NCI-H2171 (cell line): ENCODE measurements at regions not wholly inside any gene's neighbourhood (a gene's known extent, or its start where the extent isn't known, plus 50 kb on each side); places are given as distances from the start of the nearest gene placed in this dataset.
A peak's percentile ranks its signal among the peaks of the same experiment; 100 is the strongest.

Experiments used
- DNase-seq: peaks from one replicate; lab custom pipeline; 2025; lab: John Stamatoyannopoulos, UW

GRCh38 chr10:117927871-117928270 lies 118.9 kb downstream of the RAB11FIP2 start:
- DNase-seq = no peak

- DNase-seq = no peak
These were observed 118.5 kb downstream of the RAB11FIP2 start for GRCh38 chr10:117928281-117928680.

- DNase-seq = no peak
These were observed 118.0 kb downstream of the RAB11FIP2 start for GRCh38 chr10:117928741-117929140.

DNA sequence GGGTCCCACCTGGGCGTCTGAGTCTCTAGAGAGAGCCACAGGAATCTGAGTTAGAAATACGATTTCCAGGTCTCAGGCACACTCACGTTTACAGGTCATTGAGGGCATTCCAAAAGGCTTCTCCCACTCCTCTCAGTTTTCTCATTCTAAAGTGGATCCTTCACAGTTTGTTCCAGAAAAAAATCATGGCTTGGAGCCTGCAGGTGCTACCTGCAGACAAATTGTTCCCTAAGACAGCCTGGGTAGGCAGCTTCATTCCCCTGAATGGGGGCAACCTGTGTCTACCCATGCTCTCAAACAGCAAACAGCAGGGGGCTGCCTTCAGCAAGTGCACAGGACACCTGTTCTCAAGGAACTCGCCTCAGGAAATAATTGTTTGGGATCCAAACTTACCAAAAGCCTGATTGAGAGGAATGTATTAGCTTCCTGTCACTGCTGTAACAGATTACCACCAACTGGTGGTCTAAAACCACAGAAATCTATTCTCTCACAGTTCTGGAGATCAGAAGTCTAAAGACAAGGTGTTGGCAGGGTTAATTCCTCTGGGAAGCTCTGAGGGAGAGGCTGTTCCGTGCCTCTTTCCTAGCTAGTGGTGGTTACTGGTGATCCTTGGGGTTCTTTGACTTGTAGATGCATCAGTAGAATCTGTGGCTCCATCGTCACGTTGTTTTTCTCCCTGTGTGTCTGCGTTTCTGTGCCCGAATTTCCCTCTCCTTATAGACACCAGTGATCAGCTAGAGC lies 117.2 kb downstream of the RAB11FIP2 start:
- DNase-seq = peak; percentile 0

DNA sequence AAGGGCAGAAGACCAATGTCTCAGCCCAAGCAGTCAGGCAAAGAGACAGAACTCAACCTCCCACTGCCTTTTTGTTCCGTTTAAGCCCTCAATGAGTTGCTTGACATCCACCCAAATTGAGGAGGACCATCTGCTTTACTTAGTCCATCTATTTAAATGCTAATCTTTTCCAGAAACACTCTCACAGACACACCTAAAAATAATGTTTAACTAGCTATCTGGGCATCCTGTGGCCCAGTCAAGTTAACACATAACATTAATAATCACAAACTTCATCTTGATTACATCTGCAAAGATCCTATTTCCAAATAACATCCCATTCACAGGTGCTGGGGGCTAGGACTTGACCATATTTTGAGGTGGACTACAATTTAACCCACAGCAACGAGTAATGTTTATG lies 115.7 kb downstream of the RAB11FIP2 start:
- no peak for DNase-seq

- no peak for DNase-seq
These were observed 113.7 kb downstream of the RAB11FIP2 start for GRCh38 chr10:117933036-117933435.

DNA sequence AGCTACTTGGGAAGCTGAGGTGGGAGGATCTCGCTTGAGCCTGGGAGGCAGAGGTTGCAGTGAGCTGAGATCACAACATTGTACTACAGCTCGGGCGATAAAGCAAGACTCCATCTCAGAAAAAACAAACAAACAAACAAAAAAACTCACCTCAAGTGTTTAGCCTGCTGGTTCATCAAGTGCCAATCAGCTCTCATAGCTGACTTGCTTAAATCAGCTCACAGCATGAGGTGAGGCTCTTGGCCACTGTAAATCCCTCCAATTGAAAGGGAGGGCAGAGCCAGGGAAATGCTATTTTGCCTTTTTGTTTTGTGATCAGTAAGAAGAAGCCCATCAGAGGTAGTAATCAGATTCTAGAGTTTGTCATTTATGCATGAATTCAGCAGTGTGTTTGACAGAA lies 112.3 kb downstream of the RAB11FIP2 start:
- DNase-seq = no peak

DNA sequence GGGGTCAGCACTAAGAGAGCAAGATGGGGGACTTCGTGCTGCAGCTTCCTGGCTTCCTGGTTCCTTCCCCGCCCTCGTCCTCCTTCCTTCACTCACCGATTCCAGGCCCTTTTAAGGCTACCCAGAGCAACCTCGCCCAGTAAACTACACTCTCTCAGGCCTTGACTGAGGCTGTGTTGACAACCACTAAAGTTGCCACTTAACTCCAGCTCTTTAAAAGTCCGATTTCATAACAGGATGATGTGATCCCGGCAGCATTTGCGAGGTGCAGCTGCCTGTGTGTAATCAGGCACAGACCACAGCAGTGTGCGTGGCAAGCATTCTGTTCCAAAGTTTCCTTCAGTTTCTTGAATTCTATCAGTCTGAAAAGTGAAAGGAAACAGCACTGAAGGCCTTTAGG lies 110.6 kb downstream of the RAB11FIP2 start:
- DNase-seq = no peak

- no peak for DNase-seq
These were observed 110.2 kb downstream of the RAB11FIP2 start for GRCh38 chr10:117936566-117936965.

GRCh38 chr10:117936976-117937375 lies 109.8 kb downstream of the RAB11FIP2 start:
- no peak for DNase-seq

- no peak for DNase-seq
These were observed 108.6 kb downstream of the RAB11FIP2 start for GRCh38 chr10:117938104-117938503.

DNA sequence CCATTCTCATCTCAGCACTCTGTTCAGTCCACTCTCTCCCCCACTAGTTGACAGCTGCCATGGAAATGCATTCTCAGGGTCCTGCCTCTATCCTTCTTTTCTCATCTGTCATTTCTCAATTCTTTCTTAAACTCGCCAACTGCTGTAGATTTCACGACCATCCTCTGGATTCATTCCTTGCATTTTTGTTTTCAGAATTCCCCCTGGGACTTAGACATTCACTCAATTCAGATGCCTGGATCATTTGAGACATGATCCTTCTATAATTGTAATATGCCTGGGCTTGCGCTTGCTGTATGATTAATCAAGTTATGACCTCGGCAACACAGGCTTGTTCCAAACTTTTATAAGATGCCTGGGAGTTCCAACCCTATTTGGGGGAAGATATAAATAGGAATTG lies 104.5 kb downstream of the RAB11FIP2 start:
- DNase-seq = no peak

- no peak for DNase-seq
These were observed 101.9 kb downstream of the RAB11FIP2 start for GRCh38 chr10:117944676-117945447.

DNA sequence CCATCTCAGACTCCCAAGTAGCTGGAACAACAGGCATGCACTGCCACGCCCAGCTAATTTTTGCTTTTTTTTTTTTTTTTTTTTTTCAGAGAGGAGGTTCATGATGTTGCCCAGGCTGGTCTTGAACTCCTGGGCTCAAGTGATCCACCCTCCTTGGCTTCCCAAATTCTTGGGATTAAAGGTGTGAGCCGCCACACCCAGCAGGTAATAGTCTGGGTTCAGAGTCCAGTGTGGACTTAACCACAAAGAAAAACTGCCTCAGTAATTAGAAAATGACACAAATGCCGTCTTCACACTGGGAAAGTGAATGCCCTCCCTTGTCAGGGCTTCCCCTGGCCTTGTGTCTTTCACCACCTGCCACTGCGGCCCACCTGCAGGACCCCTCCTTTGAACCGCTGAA lies 101.1 kb downstream of the RAB11FIP2 start:
- no peak for DNase-seq

GRCh38 chr10:117946525-117947070 lies 100.1 kb downstream of the RAB11FIP2 start:
- no peak for DNase-seq

DNA sequence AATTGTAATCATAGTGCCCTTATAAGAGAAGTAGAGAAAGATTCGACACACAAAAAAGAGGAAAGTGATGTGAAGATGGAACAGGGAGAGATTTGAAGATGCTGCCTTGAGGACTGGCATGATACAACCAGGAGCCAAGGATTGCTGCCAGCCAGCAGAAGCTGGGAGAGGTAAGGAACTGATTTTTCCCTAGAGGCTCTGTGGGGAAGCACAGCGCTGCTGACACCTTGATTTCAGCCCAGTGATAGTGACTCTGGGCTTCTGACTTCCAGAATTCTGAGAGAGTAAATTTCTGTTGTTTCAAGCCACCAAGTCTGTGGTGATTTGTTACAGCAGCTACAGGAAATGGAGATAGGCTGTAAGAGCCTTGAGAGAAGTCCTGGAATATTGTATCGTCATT lies 98.2 kb downstream of the RAB11FIP2 start:
- DNase-seq = no peak

GRCh38 chr10:117950408-117950807 lies 96.3 kb downstream of the RAB11FIP2 start:
- DNase-seq = no peak
